ENCODE measurements at regions not wholly inside any gene's neighbourhood (a gene's known extent, or its start where the extent isn't known, plus 50 kb on each side); places are given as distances from the start of the nearest gene placed in this dataset.
A peak's percentile ranks its signal among the peaks of the same experiment; 100 is the strongest.

DNA sequence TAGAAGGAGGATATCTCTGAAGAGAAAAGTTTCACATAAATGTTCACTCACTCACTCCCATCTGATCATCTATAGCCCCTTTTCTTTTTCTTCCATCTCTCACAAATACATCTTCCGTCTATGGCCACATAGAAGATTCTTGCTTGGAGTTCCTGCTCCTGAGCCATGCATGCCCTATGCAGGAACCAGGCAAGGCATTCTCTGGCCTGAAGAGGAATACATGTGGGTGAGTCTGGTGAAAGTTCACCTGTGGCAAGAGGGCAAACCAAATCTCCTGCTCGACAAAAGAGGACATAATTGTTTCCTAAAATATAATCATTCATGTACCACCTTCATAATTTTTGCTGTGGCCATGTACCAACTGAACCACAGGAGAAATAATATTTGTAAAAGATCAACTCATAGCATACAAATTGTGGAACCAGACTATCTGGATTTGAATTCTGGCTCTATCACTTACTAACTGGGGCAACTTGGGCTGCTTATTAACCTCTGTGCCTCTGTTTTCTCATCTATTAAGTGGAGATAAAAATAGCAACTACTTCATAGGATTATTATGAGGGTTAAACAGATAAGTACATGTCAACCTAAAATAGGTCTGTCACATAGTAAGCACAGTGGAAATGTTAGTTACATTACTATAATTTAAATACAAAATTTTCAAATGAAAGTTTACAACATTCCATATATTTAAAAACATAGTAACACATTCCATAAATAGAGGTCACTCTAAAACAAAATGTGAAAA lies 121.2 kb upstream of the NFIB start:
- BruUV-seq (replicated peaks) = no TSS peak
- ChIA-PET POLR2A (no interaction called here), CTCF (interaction anchor here (0.6 to 3.2 kb wide), 16 partner anchors 8 to 1402 kb away, joined by 3 to 16 read pairs (median 4); no protein-coding TSS in a partner anchor)
- Mint-ChIP-seq H3K9me3 (ENCODE audit: unreplicated experiment) (no peaks in the 10 kb centered on the region), H3K4me3 (ENCODE audit: unreplicated experiment) (no peak overlapping the region), H3K36me3 (ENCODE audit: insufficient read depth, unreplicated experiment) (peaks cover 6% of the 10 kb centered on the region), H3K27ac (ENCODE audit: low read depth, unreplicated experiment) (no peak overlapping the region), H3K4me1 (ENCODE audit: insufficient read depth, unreplicated experiment) (peaks cover 6% of the 10 kb centered on the region), H3K27me3 (ENCODE audit: insufficient read depth, unreplicated experiment) (no peaks in the 10 kb centered on the region)
- no peak for DNase-seq (ENCODE audit: unreplicated experiment)
- TF ChIP-seq, protein P1, sequence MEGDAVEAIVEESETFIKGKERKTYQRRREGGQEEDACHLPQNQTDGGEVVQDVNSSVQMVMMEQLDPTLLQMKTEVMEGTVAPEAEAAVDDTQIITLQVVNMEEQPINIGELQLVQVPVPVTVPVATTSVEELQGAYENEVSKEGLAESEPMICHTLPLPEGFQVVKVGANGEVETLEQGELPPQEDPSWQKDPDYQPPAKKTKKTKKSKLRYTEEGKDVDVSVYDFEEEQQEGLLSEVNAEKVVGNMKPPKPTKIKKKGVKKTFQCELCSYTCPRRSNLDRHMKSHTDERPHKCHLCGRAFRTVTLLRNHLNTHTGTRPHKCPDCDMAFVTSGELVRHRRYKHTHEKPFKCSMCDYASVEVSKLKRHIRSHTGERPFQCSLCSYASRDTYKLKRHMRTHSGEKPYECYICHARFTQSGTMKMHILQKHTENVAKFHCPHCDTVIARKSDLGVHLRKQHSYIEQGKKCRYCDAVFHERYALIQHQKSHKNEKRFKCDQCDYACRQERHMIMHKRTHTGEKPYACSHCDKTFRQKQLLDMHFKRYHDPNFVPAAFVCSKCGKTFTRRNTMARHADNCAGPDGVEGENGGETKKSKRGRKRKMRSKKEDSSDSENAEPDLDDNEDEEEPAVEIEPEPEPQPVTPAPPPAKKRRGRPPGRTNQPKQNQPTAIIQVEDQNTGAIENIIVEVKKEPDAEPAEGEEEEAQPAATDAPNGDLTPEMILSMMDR (IDR thresholded peaks at IDR 0.05; ENCODE audit: unreplicated experiment) = no peak
- intact Hi-C loops (cut with micrococcal nuclease) = loop anchor here (10.0 kb wide), 1 partner anchor 1400 kb away; no protein-coding TSS in a partner anchor

DNA sequence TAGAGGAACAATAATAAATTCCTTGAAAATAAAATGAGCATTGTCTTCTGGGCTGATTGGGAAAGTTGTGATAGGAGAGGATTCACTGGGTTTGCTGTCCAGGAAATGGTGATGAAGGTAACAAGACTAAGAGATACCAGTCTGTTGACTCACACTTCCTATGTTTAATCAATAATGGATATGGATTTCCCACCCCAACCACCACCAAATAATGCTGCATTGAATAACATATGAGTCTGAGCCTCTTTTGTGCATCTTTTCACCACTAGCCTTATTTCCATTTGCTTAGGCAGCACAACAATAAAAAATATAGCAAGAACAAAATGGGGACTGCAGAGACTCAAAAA lies 120.2 kb upstream of the NFIB start:
- no peak overlapping the region for H3K27ac Mint-ChIP-seq (ENCODE audit: low read depth, unreplicated experiment)
- no peaks in the 10 kb centered on the region for H3K9me3 Mint-ChIP-seq (ENCODE audit: unreplicated experiment)
- POLR2A ChIA-PET = interaction anchor here (0.8 to 1.1 kb wide), 2 partner anchors 125 to 1007 kb away, joined by 3 read pairs; no protein-coding TSS in a partner anchor
- DNase-seq (ENCODE audit: unreplicated experiment) = no peak
- peaks cover 6% of the 10 kb centered on the region for H3K36me3 Mint-ChIP-seq (ENCODE audit: insufficient read depth, unreplicated experiment)
- intact Hi-C loops (cut with micrococcal nuclease) = loop anchor here (10.0 kb wide), 1 partner anchor 1399 kb away; no protein-coding TSS in a partner anchor
- H3K4me1 Mint-ChIP-seq (ENCODE audit: insufficient read depth, unreplicated experiment) = peaks cover 6% of the 10 kb centered on the region
- H3K27me3 Mint-ChIP-seq (ENCODE audit: insufficient read depth, unreplicated experiment) = no peaks in the 10 kb centered on the region
- no TSS peak for BruUV-seq (replicated peaks)
- TF ChIP-seq, protein P1 (IDR thresholded peaks at IDR 0.05; ENCODE audit: unreplicated experiment) = no peak
- no peak overlapping the region for H3K4me3 Mint-ChIP-seq (ENCODE audit: unreplicated experiment)
- CTCF ChIA-PET = interaction anchor here (0.6 to 3.2 kb wide), 26 partner anchors 9 to 1716 kb away, joined by 3 to 16 read pairs (median 4); no protein-coding TSS in a partner anchor

DNA sequence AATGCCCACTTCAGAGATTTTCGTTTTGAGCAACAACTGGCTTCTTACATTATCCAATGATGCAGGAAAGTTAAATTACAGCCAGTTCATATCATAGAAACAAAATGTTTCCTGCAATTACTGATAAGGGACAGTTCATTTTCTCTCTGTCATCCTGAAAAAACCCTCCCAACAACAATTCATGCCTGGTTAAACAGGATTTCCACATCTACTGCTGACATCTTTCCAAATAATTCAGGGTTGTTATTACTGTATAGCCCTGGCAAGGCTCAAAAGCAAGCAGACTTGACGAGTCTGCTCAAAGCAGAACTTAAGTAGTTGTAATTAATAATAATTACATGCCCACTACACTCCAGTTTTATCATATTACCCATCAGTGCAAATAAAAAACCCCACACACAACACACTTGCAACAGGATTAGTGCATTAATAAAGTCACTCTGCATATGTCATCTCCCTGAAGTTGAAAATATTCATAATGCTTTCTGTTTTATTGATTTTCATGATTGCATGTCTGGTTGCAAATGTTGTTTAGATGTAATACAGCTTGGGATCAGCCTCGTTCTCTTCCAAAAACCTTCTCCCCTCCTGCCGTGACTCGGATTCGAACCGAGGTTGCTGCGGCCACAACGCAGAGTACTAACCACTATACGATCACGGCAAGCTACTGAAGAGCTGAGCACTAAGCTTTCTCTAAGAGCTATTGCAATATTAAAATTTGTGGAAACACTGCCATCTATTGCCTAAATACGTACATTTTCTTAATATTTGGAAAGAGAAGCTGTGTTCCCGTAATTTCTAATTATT lies 119.6 kb upstream of the NFIB start:
- no peak overlapping the region for H3K27ac Mint-ChIP-seq (ENCODE audit: low read depth, unreplicated experiment)
- TF ChIP-seq, protein P1 (IDR thresholded peaks at IDR 0.05; ENCODE audit: unreplicated experiment) = peak; percentile 42

More for the DNA sequence above, 119.6 kb upstream of the NFIB start:
- Mint-ChIP-seq H3K27me3 (ENCODE audit: insufficient read depth, unreplicated experiment) (no peaks in the 10 kb centered on the region), H3K4me3 (ENCODE audit: unreplicated experiment) (no peak overlapping the region), H3K36me3 (ENCODE audit: insufficient read depth, unreplicated experiment) (peaks cover 6% of the 10 kb centered on the region), H3K4me1 (ENCODE audit: insufficient read depth, unreplicated experiment) (peaks cover 11% of the 10 kb centered on the region), H3K9me3 (ENCODE audit: unreplicated experiment) (no peaks in the 10 kb centered on the region)
- ChIA-PET POLR2A (interaction anchor here (0.8 to 1.5 kb wide), 3 partner anchors 11 to 1006 kb away, joined by 3 read pairs; no protein-coding TSS in a partner anchor), CTCF (interaction anchor here (0.6 to 3.2 kb wide), 27 partner anchors 9 to 1715 kb away, joined by 3 to 16 read pairs (median 4); no protein-coding TSS in a partner anchor)
- intact Hi-C loops (cut with micrococcal nuclease) = loop anchor here (10.0 kb wide), 1 partner anchor 1399 kb away; no protein-coding TSS in a partner anchor
- DNase-seq (ENCODE audit: unreplicated experiment) = peak; percentile 59
- no TSS peak for BruUV-seq (replicated peaks)

Measured in MCF 10A (cell line).